Upper lobe of left lung (tissue), 4 donors: ENCODE measurements at regions not wholly inside any gene's neighbourhood (a gene's known extent, or its start where the extent isn't known, plus 50 kb on each side); places are given as distances from the start of the nearest gene placed in this dataset.

Experiments
- CTCF ChIP-seq, 6 experiments: fragments of 450-650 bp in 4 of 6; fragments of 200-600 bp in 2 of 6; sonication (generic) in 2 of 6; IDR thresholded peaks; one replicate each; pipeline ENCODE4 v1.5.1; 2016 to 2019; ENCODE audit warnings: antibody characterized with exemption in 6 of 6
- EP300 ChIP-seq, 4 donors: sonication (generic); formaldehyde crosslinking; IDR thresholded peaks; one replicate each; pipeline ENCODE4 v1.5.1; 2017; ENCODE audit warnings: antibody characterized with exemption in 4 of 4, control low read depth in 2 of 4
- POLR2A ChIP-seq, 4 donors: fragments of 450-650 bp; IDR thresholded peaks; one replicate each; pipeline ENCODE4 v1.5.1; 2016 to 2017; ENCODE audit warnings: antibody characterized with exemption in 4 of 4, mild to moderate bottlenecking in 2 of 4
- POLR2AphosphoS5 ChIP-seq, 2 donors: sonication (generic); formaldehyde crosslinking; IDR thresholded peaks; one replicate each; pipeline ENCODE4 v1.5.1; 2017; ENCODE audit warnings: antibody characterized with exemption in 2 of 2

GRCh38 chr6:164356814-164357213 lies 942.3 kb downstream of the QKI start:
- no peak for TF ChIP-seq CTCF (IDR thresholded peaks at IDR 0.05)
- no peak for TF ChIP-seq POLR2AphosphoS5 (IDR thresholded peaks at IDR 0.05)
- no peak for TF ChIP-seq EP300 (IDR thresholded peaks at IDR 0.05)
- TF ChIP-seq POLR2A (IDR thresholded peaks at IDR 0.05): no peak
